HG03439 (cell line): ENCODE measurements at regions not wholly inside any gene's neighbourhood (a gene's known extent, or its start where the extent isn't known, plus 50 kb on each side); places are given as distances from the start of the nearest gene placed in this dataset.

Experiments used
- ATAC-seq: cut with Tn5 transposase; IDR thresholded peaks from one replicate; pipeline ENCODE4 v1.9.1; 2021; ENCODE audit warnings: mild to moderate bottlenecking, moderate library complexity; ENCODE audit not compliant: unreplicated experiment

GRCh38 chr3:6526861-6527260 lies 334.1 kb upstream of the GRM7 start:
- no peak for ATAC-seq

GRCh38 chr3:6528951-6529350 lies 332.0 kb upstream of the GRM7 start:
- ATAC-seq = no peak

- ATAC-seq = no peak
Measured at GRCh38 chr3:6531153-6531552, 329.8 kb upstream of the GRM7 start.

GRCh38 chr3:6532101-6532500 lies 328.8 kb upstream of the GRM7 start:
- no peak for ATAC-seq

- no peak for ATAC-seq
Measured at GRCh38 chr3:6540981-6541380, 319.9 kb upstream of the GRM7 start.

GRCh38 chr3:6542795-6543194 lies 318.1 kb upstream of the GRM7 start:
- ATAC-seq = no peak

- no peak for ATAC-seq
Measured at GRCh38 chr3:6549296-6549695, 311.6 kb upstream of the GRM7 start.

- ATAC-seq = no peak
Measured at GRCh38 chr3:6551165-6551564, 309.8 kb upstream of the GRM7 start.

GRCh38 chr3:6560259-6560658 lies 300.7 kb upstream of the GRM7 start:
- ATAC-seq = no peak

- ATAC-seq = no peak
Measured at GRCh38 chr3:6567241-6567640, 293.7 kb upstream of the GRM7 start.

GRCh38 chr3:6568999-6569493 lies 291.9 kb upstream of the GRM7 start:
- no peak for ATAC-seq

- ATAC-seq = no peak
Measured at GRCh38 chr3:6571448-6571847, 289.5 kb upstream of the GRM7 start.

GRCh38 chr3:6577584-6577983 lies 283.3 kb upstream of the GRM7 start:
- ATAC-seq = no peak

GRCh38 chr3:6578526-6578925 lies 282.4 kb upstream of the GRM7 start:
- no peak for ATAC-seq

GRCh38 chr3:6580808-6581207 lies 280.1 kb upstream of the GRM7 start:
- ATAC-seq = no peak

GRCh38 chr3:6585360-6585759 lies 275.6 kb upstream of the GRM7 start:
- no peak for ATAC-seq

GRCh38 chr3:6600237-6600636 lies 260.7 kb upstream of the GRM7 start:
- no peak for ATAC-seq

GRCh38 chr3:6601374-6601773 lies 259.5 kb upstream of the GRM7 start:
- ATAC-seq = no peak

GRCh38 chr3:6602329-6602728 lies 258.6 kb upstream of the GRM7 start:
- ATAC-seq = no peak

GRCh38 chr3:6605227-6605626 lies 255.7 kb upstream of the GRM7 start:
- no peak for ATAC-seq

- ATAC-seq = no peak
Measured at GRCh38 chr3:6608843-6609242, 252.1 kb upstream of the GRM7 start.

GRCh38 chr3:6612034-6612616 lies 248.8 kb upstream of the GRM7 start:
- no peak for ATAC-seq

GRCh38 chr3:6622260-6622659 lies 238.7 kb upstream of the GRM7 start:
- no peak for ATAC-seq
